ENCODE measurements at regions not wholly inside any gene's neighbourhood (a gene's known extent, or its start where the extent isn't known, plus 50 kb on each side); places are given as distances from the start of the nearest gene placed in this dataset.

GRCh38 chr11:11016068-11016467 lies 158.2 kb upstream of the ZBED5 start:
- no peak overlapping the region for H3K4me2 ChIP-seq (ENCODE audit: unreplicated experiment)
- H2AFZ ChIP-seq = no peak overlapping the region
- TF ChIP-seq EZH2phosphoT487 (IDR thresholded peaks at IDR 0.05; ENCODE audit: insufficient read depth, low read depth) (no peak), EZH2 (IDR thresholded peaks at IDR 0.05; ENCODE audit: insufficient read depth, poor library complexity, severe bottlenecking) (no peak)
- WGBS, 2 experiments (ENCODE audit: low coverage in 1 of 2, low lambda C conversion rate in 2 of 2, missing lambda C conversion rate in 2 of 2) = 81 to 83% methylated on average over 2 of the region's 2 CpGs
- no peaks in the 10 kb centered on the region for H3K9me2 ChIP-seq (ENCODE audit: insufficient read depth)
- H3F3A ChIP-seq (ENCODE audit: insufficient read depth) = peaks cover 8% of the 10 kb centered on the region; the same call in 1 of the 2 replicates
- no peaks in the 10 kb centered on the region for H3K36me3 ChIP-seq (ENCODE audit: low read depth)
- H4K20me1 ChIP-seq (ENCODE audit: insufficient read depth) = no peaks in the 10 kb centered on the region
- no peaks in the 10 kb centered on the region; the same call in 1 of the 2 replicates for H3K27me3 ChIP-seq (replicated peaks; ENCODE audit: insufficient read depth)
- H3K27ac ChIP-seq = no peak overlapping the region
- H3K79me2 ChIP-seq (ENCODE audit: insufficient read depth) = no peaks in the 10 kb centered on the region
- H3K9me3 ChIP-seq (ENCODE audit: low read depth) = no peaks in the 10 kb centered on the region
- H3K4me3 ChIP-seq = no peak overlapping the region
- no peak overlapping the region for H3K9ac ChIP-seq
- DNase-seq = peak; percentile 60
- peaks cover 12% of the 10 kb centered on the region for H3K4me1 ChIP-seq (ENCODE audit: insufficient read depth)
- in situ Hi-C loops (cut with MboI) = no loop called here

DNA sequence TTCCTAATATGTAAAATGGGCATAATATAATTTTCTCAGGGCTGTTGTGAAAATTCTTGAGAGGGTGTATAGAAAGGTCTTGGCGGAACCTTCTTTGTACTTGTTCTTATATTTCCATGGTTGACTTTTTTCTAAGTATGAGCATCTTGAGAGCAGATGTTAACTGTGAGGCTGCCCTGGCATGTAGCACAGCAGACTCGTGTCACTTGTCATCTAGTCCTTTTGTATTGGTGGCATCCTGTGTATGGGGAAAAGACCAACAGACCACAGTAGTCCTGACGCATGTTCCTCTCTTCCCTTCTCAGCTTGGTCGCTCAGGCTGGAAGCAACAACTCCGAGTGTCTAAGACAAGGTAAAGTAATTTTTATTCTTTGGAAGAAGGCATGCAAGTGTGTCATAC lies 153.8 kb upstream of the ZBED5 start:
- no peaks in the 10 kb centered on the region for H3K79me2 ChIP-seq (ENCODE audit: insufficient read depth)
- no peak for TF ChIP-seq EZH2 (IDR thresholded peaks at IDR 0.05; ENCODE audit: insufficient read depth, poor library complexity, severe bottlenecking)
- no peak for TF ChIP-seq EZH2phosphoT487 (IDR thresholded peaks at IDR 0.05; ENCODE audit: insufficient read depth, low read depth)

GRCh38 chr11:11010624-11011127 lies 152.8 kb upstream of the ZBED5 start:
- Histone ChIP-seq H3K4me3 (no peak overlapping the region; the same call in 1 of the 2 replicates), H3K9me2 (ENCODE audit: insufficient read depth) (no peaks in the 10 kb centered on the region), H3K4me2 (ENCODE audit: unreplicated experiment) (peak overlapping the region; percentile 73), H2AFZ (0 out of 2 replicates have a peak overlapping the region, but pooled peaks have one; percentile 15), H3K27me3 (replicated peaks; ENCODE audit: insufficient read depth) (peaks cover 32% of the 10 kb centered on the region), H3K4me1 (ENCODE audit: insufficient read depth) (peaks cover 5% of the 10 kb centered on the region), H3K79me2 (ENCODE audit: insufficient read depth) (no peaks in the 10 kb centered on the region), H3K36me3 (ENCODE audit: low read depth) (no peaks in the 10 kb centered on the region), H4K20me1 (ENCODE audit: insufficient read depth) (no peaks in the 10 kb centered on the region), H3K9me3 (ENCODE audit: low read depth) (no peaks in the 10 kb centered on the region), H3K9ac (no peak overlapping the region), H3F3A (ENCODE audit: insufficient read depth) (0 out of 2 replicates have a peak, but pooled peaks cover 4% of the 10 kb centered on the region), H3K27ac (no peak overlapping the region)
- DNase-seq = peak; percentile 55
- no peak for TF ChIP-seq EZH2 (IDR thresholded peaks at IDR 0.05; ENCODE audit: insufficient read depth, poor library complexity, severe bottlenecking)
- no peak for TF ChIP-seq EZH2phosphoT487 (IDR thresholded peaks at IDR 0.05; ENCODE audit: insufficient read depth, low read depth)
- in situ Hi-C loops (cut with MboI) = no loop called here
- WGBS, 2 experiments (ENCODE audit: low coverage in 1 of 2, low lambda C conversion rate in 2 of 2, missing lambda C conversion rate in 2 of 2) = 0% methylated on average over 7 to 8 of the region's 8 CpGs

More for the DNA sequence above, 153.8 kb upstream of the ZBED5 start:
- DNase-seq = no peak
- no peak overlapping the region for H2AFZ ChIP-seq
- H3K4me2 ChIP-seq (ENCODE audit: unreplicated experiment) = no peak overlapping the region
- no peaks in the 10 kb centered on the region for H3K9me2 ChIP-seq (ENCODE audit: insufficient read depth)
- peaks cover 8% of the 10 kb centered on the region; the same call in 1 of the 2 replicates for H3F3A ChIP-seq (ENCODE audit: insufficient read depth)
- peaks cover 12% of the 10 kb centered on the region for H3K4me1 ChIP-seq (ENCODE audit: insufficient read depth)
- no peaks in the 10 kb centered on the region for H3K9me3 ChIP-seq (ENCODE audit: low read depth)
- peaks cover 26% of the 10 kb centered on the region for H3K27me3 ChIP-seq (replicated peaks; ENCODE audit: insufficient read depth)
- H4K20me1 ChIP-seq (ENCODE audit: insufficient read depth) = no peaks in the 10 kb centered on the region
- in situ Hi-C loops (cut with MboI) = no loop called here
- H3K4me3 ChIP-seq = no peak overlapping the region
- H3K27ac ChIP-seq = no peak overlapping the region
- 29 to 33% methylated on average over 5 of the region's 5 CpGs for WGBS, 2 experiments (ENCODE audit: low coverage in 1 of 2, low lambda C conversion rate in 2 of 2, missing lambda C conversion rate in 2 of 2)
- no peak overlapping the region for H3K9ac ChIP-seq
- H3K36me3 ChIP-seq (ENCODE audit: low read depth) = no peaks in the 10 kb centered on the region

DNA sequence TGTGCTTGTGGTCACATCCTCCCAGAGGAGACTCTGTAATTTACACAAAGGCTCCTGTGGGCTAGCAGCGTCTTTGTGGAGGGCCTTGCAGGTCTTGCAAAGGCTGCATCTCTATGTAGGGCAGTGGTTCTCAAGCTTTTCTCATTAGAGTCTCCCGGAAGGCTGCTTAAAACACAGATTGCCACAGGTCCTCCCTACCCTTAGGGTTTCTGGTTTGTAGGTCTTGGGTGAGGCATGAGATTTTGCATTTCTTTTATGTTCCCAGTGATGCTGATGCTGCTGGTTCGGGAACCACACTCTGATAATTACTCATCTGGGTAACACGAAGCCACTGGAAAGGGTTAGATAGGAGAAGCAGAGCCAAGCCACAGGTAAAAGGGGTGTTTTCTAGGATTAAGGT lies 151.3 kb upstream of the ZBED5 start:
- 53 to 63% methylated on average over 4 of the region's 4 CpGs for WGBS, 2 experiments (ENCODE audit: low coverage in 1 of 2, low lambda C conversion rate in 2 of 2, missing lambda C conversion rate in 2 of 2)
- Histone ChIP-seq H3K9me2 (ENCODE audit: insufficient read depth) (no peaks in the 10 kb centered on the region), H3K9ac (no peak overlapping the region), H3K79me2 (ENCODE audit: insufficient read depth) (no peaks in the 10 kb centered on the region), H3K9me3 (ENCODE audit: low read depth) (no peaks in the 10 kb centered on the region), H3K27ac (no peak overlapping the region), H3K27me3 (replicated peaks; ENCODE audit: insufficient read depth) (peaks cover 37% of the 10 kb centered on the region), H3K4me1 (ENCODE audit: insufficient read depth) (no peaks in the 10 kb centered on the region), H3F3A (ENCODE audit: insufficient read depth) (no peaks in the 10 kb centered on the region), H2AFZ (no peak overlapping the region), H3K36me3 (ENCODE audit: low read depth) (no peaks in the 10 kb centered on the region), H3K4me2 (ENCODE audit: unreplicated experiment) (no peak overlapping the region), H3K4me3 (no peak overlapping the region), H4K20me1 (ENCODE audit: insufficient read depth) (no peaks in the 10 kb centered on the region)
- TF ChIP-seq EZH2phosphoT487 (IDR thresholded peaks at IDR 0.05; ENCODE audit: insufficient read depth, low read depth) (no peak), EZH2 (IDR thresholded peaks at IDR 0.05; ENCODE audit: insufficient read depth, poor library complexity, severe bottlenecking) (no peak)
- no peak for DNase-seq
- in situ Hi-C loops (cut with MboI) = no loop called here

Measured in GM23248 (cell line).